ENCODE measurements at regions not wholly inside any gene's neighbourhood (a gene's known extent, or its start where the extent isn't known, plus 50 kb on each side); places are given as distances from the start of the nearest gene placed in this dataset.

- no peak for TF ChIP-seq CTCF (conservative IDR thresholded peaks at IDR 0.05 in 1 of 2, IDR thresholded peaks at IDR 0.05 in 1 of 2; ENCODE audit: low read depth in 1 of 2, low read length in 2 of 2)
- no peak for TF ChIP-seq EZH2 (IDR thresholded peaks at IDR 0.05; ENCODE audit: low read length, missing control alignments)
Measured at GRCh38 chr1:184193451-184193850, 141.9 kb downstream of the TSEN15 start.

Measured in fibroblast of lung (primary cell).